HG02943 (cell line): ENCODE measurements at regions not wholly inside any gene's neighbourhood (a gene's known extent, or its start where the extent isn't known, plus 50 kb on each side); places are given as distances from the start of the nearest gene placed in this dataset.
"Not testable (repeated sequence)": the region's sequence is repeated elsewhere in the genome, so short reads cannot be mapped to it uniquely, and the experiment has no call there.

Experiments used
- ATAC-seq: cut with Tn5 transposase; IDR thresholded peaks from one replicate; pipeline ENCODE4 v1.9.1; 2021; ENCODE audit warnings: mild to moderate bottlenecking, low read depth, moderate library complexity; ENCODE audit not compliant: unreplicated experiment

DNA sequence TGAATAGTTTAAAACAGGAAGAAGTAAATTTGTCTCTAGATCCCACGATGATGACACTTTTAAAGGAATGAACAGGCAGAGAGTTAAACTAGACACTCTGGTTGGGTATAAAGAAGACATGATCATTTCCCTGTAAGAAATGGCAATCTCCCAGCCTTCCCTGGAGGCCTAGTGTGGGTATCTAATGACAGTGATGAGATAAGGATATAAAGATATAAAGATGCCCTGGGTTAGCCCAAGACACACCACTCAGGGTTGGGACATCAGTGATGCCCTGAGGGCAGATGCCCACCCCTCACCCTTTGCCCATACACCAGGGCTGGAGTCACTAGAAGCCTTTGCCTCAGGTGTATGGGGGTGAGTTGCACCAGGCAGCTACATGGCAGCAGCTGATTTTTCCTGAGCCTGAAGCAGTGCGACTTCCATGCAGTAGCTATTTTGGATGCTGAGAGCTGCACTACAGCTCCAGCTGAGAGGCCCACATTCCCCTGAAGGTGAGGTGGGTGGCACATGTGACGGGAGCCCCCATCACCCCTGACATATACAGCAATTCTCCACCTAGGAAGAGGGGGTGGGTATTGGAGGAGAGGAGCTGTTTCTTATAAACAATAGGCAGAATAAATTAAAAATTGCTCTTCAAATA, 177.5 kb downstream of the NDFIP2 start:
- ATAC-seq, result no peak

GRCh38 chr13:79655509-79655908, 174.6 kb downstream of the NDFIP2 start:
- no peak for ATAC-seq

DNA sequence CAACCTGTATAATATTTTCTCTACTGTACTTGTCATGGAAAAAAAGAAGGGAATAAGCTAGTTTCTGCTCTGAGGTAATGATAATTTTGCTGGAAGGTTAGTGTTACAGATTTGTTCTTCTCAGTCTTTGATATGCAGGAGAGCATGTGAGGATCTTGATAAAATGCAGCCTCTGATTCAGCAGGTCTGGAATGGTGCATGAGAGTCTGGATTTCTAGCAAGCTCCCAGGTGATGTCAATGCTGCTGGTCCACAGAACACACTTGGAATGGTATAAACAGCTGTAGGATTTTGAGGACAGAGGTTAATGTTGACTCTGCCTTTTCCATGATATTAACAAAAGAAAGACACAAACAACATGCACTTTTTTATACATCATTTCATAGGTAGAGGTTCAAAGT, 173.6 kb downstream of the NDFIP2 start:
- no peak for ATAC-seq

DNA sequence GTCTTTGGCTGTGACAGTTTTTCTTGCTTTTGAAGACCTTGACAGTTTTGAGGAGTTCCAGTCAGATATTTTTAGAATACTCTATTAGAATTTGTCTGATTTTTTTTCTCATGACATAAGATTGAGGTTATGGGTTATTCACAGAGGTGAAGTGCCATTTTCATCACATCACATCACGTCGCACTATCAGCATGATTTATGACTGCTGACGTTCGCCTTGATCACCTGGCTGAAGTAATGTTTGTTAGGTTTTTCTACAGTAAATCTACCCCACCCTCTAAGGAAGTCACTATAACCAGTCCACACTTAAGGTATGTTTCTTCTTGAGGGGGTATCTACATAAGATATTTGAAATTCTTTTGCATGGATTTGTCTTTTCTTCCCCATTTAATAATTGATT, 169.7 kb downstream of the NDFIP2 start:
- ATAC-seq, result no peak

DNA sequence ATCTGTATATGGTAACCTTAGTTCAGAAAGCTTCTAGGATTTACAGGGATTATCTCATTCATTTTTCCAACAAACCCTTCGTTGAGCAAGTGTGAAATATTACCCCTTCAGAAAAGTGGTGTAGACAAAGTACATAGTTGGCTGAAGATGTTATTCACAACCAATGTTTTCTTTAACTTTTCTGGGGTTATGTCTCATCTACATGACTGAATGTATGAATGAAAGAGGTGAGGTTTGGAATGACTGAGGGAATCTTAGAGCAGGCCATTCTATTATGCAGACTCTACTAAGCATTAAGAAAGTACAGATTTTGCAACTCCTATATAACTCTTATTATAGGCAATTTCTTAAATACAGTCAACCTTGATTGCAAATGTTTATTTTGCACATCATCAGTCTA, 167.2 kb downstream of the NDFIP2 start:
- ATAC-seq, result no peak

DNA sequence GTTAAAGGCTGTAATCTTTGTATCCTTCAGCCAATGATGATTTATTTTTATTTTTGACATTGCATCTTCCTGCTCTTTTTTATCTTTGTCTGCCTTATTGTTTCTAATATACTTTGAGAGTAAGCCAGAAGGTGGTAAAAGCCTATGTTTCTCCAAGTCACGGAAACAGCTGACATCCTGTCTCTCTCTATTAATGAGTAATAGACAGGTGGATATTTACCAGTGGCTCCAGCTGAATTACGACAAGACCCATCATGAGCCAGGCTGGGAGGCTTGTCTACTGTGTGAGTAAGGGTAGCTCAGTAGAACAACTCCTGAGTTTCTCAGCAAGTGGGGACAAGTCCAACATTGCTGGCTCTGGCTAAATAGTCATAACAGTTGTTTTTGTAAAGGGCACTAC, 166.6 kb downstream of the NDFIP2 start:
- ATAC-seq, result no peak

DNA sequence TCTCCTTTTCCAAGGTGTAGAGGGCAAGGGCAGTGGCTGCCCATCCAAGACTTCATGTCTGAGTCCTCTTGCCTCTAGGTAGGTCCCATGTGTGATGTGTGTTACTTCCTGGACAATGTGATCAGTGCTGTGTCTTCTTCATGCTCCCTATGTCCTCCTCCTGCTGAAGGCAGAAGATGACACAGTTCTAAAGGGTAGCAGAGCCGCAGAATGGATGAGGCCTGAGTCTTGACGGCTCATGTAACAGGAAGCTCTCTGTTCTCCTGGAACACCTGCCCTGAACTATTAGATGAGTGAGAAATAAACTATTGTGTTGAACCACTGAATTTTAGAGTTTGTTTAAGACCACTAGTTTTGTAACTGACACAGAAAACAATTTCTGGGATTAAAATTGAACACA, 165.9 kb downstream of the NDFIP2 start:
- ATAC-seq, result no peak

GRCh38 chr13:79645569-79645968, 164.6 kb downstream of the NDFIP2 start:
- ATAC-seq, result no peak

GRCh38 chr13:79642596-79642995, 161.6 kb downstream of the NDFIP2 start:
- ATAC-seq, result no peak

DNA sequence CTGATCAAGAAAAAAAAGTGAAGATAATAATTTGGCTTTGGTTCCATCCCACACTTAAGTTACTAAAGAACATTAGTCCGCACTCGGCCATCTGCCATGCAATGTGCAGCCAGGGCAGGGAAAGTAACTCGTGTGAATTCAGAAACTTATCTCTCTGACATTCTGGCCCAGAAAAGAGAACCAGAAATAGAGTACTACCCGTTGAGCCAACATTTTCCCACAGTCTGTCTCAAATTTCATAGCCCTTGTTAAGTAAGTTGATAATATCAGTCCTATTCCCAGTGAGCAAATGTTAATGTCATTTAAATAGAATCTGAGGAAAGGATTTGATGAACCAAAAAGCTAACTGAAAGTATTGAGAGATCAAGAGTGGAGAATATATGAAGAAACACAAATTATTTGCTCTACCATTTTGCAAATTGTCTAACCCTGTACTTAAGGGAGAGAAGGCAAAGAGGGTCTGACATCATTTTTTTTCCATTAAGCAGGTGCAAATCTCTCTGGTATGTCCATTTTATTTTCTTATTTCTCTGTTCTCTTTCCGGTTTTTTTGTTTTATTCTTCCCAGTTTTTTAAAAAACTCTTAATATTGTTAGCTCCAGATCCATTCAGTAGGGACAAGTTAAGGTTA, 156.3 kb downstream of the NDFIP2 start:
- ATAC-seq, result no peak

DNA sequence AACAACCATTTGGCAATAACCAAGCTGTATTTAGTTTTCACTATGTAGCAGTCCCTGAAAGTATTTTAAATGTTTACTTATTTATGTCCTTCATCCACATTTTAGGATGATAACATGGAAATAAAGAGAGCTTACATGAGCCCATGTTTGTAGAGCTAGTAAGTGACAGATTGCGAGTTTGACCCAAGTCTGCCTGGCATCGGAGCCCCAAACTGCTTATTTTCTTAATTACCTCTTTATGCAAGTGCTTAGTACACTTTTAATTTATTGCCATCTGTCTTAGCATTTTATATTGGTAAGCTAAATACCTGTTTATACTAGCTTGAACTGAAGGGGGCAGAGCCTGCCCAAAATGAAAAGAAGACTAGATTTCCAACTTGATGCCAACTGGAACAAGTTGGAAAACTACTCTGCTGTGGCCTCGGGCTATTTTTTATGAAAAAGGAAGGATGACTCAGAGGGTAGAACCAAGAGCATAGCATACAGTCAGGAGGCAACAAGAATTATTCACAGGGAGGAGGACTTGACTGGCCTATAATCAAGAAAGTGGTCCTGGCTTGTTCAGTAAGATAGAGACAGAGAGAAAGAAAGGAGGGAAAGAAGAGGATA, 150.2 kb downstream of the NDFIP2 start:
- no peak for ATAC-seq

- ATAC-seq, result no peak
These were observed 147.5 kb downstream of the NDFIP2 start for GRCh38 chr13:79628463-79628862.

DNA sequence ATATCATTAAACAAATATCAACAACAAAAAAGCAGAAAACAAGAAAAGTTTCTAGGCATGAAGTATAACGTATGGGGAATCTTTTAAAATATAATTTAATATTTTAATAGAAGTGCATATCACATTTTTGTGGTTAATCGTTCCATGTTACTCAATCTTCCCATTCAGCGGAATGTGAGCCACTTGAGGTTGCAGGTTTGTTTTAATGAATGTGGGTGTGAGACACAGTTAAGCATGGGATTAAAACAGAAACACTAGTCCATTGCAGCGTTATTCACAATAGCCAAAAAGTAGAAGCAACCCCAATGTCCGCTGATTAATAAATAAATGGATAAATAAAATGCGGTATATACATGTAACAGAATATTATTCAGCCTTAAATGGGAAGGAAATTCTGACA, 146.0 kb downstream of the NDFIP2 start:
- ATAC-seq, result no peak

GRCh38 chr13:79625517-79625916, 144.6 kb downstream of the NDFIP2 start:
- ATAC-seq, result no peak

- no peak for ATAC-seq
These were observed 140.9 kb downstream of the NDFIP2 start for GRCh38 chr13:79621902-79622301.

- no peak for ATAC-seq
These were observed 140.5 kb downstream of the NDFIP2 start for GRCh38 chr13:79621449-79621848.

- no peak for ATAC-seq
These were observed 133.4 kb downstream of the NDFIP2 start for GRCh38 chr13:79614250-79614918.

- no peak for ATAC-seq
These were observed 131.6 kb downstream of the NDFIP2 start for GRCh38 chr13:79612604-79613003.

- not testable (repeated sequence) for ATAC-seq
These were observed 126.9 kb downstream of the NDFIP2 start for GRCh38 chr13:79607895-79608294.
